GM19468 (cell line): ENCODE measurements at regions not wholly inside any gene's neighbourhood (a gene's known extent, or its start where the extent isn't known, plus 50 kb on each side); places are given as distances from the start of the nearest gene placed in this dataset.

Source experiments
- ATAC-seq: cut with Tn5 transposase; IDR thresholded peaks from one replicate; pipeline ENCODE4 v1.9.1; 2021; ENCODE audit warnings: mild to moderate bottlenecking, moderate library complexity, moderate number of reproducible peaks; ENCODE audit not compliant: unreplicated experiment; ENCODE audit errors: extremely low read depth

GRCh38 chr16:85473909-85474620 is 139.1 kb upstream of the GSE1 start:
- ATAC-seq, result no peak

- no peak for ATAC-seq
Observed at GRCh38 chr16:85474621-85475217, 138.4 kb upstream of the GSE1 start.

GRCh38 chr16:85475233-85475632 is 137.9 kb upstream of the GSE1 start:
- ATAC-seq, result no peak

GRCh38 chr16:85475691-85476300 is 137.3 kb upstream of the GSE1 start:
- no peak for ATAC-seq

- ATAC-seq, result no peak
Observed at GRCh38 chr16:85476389-85476788, 136.7 kb upstream of the GSE1 start.

GRCh38 chr16:85477801-85478363 is 135.2 kb upstream of the GSE1 start:
- ATAC-seq, result no peak

GRCh38 chr16:85479972-85480726 is 133.0 kb upstream of the GSE1 start:
- no peak for ATAC-seq

GRCh38 chr16:85480727-85481101 is 132.4 kb upstream of the GSE1 start:
- ATAC-seq, result no peak

- no peak for ATAC-seq
Observed at GRCh38 chr16:85481206-85481605, 131.9 kb upstream of the GSE1 start.

GRCh38 chr16:85481738-85482137 is 131.4 kb upstream of the GSE1 start:
- ATAC-seq, result no peak

GRCh38 chr16:85483424-85483823 is 129.7 kb upstream of the GSE1 start:
- no peak for ATAC-seq

- ATAC-seq, result no peak
Observed at GRCh38 chr16:85484347-85485300, 128.5 kb upstream of the GSE1 start.

- ATAC-seq, result no peak
Observed at GRCh38 chr16:85485379-85485778, 127.7 kb upstream of the GSE1 start.

- ATAC-seq, result no peak
Observed at GRCh38 chr16:85486256-85486915, 126.7 kb upstream of the GSE1 start.

GRCh38 chr16:85488414-85488813 is 124.7 kb upstream of the GSE1 start:
- no peak for ATAC-seq

- no peak for ATAC-seq
Observed at GRCh38 chr16:85490407-85491057, 122.6 kb upstream of the GSE1 start.

GRCh38 chr16:85491058-85491771 is 121.9 kb upstream of the GSE1 start:
- ATAC-seq, result no peak

GRCh38 chr16:85491798-85492294 is 121.3 kb upstream of the GSE1 start:
- no peak for ATAC-seq
